Urothelium cell line (cell line): ENCODE measurements at regions not wholly inside any gene's neighbourhood (a gene's known extent, or its start where the extent isn't known, plus 50 kb on each side); places are given as distances from the start of the nearest gene placed in this dataset.
A peak's percentile ranks its signal among the peaks of the same experiment; 100 is the strongest.

Source experiments
- DNase-seq: peaks from one replicate; pipeline ENCODE4 v3.0.0; 2011; ENCODE audit warnings: low spot score, mixed read lengths
- FAIRE-seq: peaks from 2 replicates; lab custom pipeline; 2011; peaks lifted over from hg19 to GRCh38; lab: Jason Lieb, UNC

- no peak for DNase-seq
- no peak for FAIRE-seq
Observed at GRCh38 chr10:107647462-107647861, 483.0 kb upstream of the SORCS1 start.

DNA sequence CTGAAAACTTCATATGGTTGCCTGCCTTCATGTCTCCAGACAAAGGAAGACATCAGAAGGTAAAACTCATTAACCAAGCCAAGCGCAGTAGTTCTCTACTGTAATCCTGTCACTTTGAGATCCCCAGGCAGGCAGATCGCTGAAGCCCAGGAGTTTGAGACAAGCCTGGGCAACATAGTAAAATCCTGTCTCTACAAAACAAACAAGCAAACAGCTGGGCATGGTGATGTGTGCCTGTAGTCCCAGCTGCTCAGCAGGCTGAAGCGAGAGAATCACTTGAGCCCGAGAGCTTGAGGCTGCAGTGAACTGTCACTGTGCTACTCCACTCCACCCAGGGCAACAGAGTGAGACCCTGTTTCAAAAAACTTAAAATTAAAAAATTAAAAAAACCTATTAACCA lies 467.4 kb upstream of the SORCS1 start:
- DNase-seq = no peak
- FAIRE-seq = no peak

DNA sequence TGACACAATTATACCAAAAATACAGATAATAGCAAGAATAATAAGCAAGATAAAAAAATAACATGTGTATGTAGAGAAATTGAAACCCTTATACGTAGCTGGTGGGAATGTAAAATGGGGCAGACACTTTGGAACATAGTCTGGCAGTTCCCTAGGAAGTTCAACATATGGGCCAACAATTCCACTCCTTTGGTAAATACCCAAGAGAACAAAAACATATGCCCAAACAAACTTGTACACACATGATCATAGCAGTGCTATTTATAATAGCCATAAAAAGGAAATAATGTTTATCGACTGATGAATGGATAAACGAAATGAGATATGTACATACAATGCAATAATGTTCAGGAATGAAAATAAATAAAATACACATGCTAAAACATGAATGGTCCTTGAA lies 462.4 kb upstream of the SORCS1 start:
- FAIRE-seq (no peak), DNase-seq (no peak)

GRCh38 chr10:107623292-107623691 lies 458.8 kb upstream of the SORCS1 start:
- FAIRE-seq = no peak
- no peak for DNase-seq

DNA sequence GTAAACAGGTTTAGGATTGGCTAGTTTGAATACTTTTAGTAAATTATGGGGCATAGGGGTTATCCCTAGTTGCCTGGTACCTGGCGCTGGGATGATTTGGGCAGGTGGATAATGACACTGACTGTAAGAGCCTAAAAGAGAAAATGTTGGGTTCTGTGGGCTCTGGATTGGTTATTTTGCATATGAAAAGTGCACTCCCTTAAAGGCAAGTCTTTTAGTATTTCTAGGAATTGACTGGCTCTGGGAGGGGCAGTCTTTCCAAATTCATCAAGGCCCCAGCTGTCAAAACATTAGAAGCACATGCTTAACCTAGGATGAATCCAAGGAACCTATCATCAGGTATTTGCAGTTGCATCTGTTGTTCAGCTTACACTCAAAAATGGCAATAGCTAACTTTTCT lies 454.6 kb upstream of the SORCS1 start:
- FAIRE-seq (no peak), DNase-seq (no peak)

DNA sequence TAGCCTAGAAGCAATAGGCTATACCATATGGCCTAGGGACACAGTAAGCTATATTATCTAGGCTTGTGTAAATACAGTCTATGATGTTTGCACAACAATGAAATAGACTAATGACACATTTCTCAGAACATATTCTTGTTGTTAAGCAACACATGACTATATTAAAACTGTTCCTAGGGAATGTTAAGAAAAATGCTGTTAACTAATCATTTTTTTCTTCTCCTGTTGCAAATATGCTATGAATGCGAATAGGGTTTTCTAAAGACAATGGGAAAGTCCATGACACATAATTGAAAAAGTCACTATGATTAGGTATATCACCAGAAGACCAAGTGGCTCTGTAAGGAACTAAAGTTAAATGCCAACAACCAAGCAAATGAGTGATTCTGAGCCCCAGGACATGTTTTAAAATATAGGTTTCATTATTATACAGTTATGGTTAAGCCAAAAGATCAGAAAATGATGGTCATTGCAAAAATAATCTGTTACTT lies 454.0 kb upstream of the SORCS1 start:
- FAIRE-seq (no peak), DNase-seq (no peak)

GRCh38 chr10:107616463-107617410 lies 452.2 kb upstream of the SORCS1 start:
- FAIRE-seq = peak; percentile 48
- no peak for DNase-seq

DNA sequence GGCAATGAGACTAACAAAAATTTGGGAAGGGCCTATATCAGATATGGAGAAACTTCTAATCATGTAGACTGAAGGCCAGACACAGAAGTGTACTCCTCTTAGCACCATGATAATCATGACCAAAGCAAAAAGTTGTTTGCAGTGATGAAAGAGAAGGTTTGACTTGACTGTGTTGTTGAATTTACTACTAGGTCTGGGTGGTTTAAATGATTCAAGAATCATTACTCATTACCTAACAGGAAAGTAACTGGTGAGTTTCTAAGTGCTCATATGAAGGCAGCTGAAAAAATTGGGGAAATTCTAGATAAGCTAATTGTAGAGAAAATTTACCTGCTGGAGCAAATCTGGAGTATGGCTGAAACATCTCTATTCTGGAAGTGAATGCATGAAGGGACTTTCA lies 451.5 kb upstream of the SORCS1 start:
- DNase-seq (no peak), FAIRE-seq (no peak)

DNA sequence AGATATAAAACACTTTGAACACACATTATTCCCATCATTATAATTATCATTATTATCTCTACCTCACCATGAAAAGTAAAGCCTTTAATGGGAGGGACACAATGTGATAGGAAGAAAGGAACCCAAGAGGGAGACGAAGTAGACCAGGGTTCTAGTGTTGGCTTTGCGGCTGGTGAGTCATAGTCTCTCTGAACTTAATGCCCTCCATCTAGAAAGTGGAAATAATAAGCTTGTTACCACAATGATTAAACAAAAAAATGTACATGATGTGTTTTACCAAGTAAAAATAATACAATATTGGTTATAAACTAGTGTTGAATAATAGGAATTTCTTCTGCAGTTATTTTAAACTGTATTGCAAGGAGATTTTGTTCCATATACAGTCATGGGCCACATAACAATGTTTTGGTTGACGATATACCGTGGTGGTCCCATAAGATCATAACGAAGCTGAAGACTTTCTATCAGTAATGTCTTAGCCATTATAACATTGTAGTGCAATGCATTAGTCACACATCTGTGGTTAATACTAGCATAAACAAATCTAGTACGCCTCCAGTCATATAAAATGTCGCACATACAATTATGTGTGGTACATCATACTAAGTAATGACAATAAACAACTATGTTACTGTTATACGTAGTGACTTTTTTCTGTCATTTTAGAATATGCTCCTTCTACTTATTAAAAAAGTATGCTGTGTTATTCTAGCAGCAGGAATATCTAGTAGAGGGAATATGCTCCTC lies 450.6 kb upstream of the SORCS1 start:
- FAIRE-seq (no peak), DNase-seq (peak; percentile 13)

- no peak for DNase-seq
- FAIRE-seq = no peak
Observed at GRCh38 chr10:107611115-107611514, 446.6 kb upstream of the SORCS1 start.

DNA sequence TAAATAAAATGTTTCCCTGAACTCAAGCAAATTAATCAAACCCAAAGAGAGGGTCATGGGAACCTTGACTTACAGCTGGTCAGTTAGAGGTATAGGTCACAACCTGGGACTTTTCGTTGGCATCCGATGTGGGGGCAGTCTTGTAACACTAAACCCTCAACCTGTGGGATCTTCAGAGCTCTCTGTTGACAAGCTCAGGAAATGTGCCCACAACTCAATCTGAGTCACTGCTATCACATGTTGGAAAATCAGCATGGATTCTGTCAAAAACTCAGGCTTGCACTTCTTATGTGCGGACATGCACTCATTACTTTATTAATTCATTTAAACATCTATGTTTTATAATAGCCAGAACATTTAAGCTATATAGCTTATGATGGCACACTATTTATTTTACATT lies 424.6 kb upstream of the SORCS1 start:
- FAIRE-seq (no peak), DNase-seq (peak; percentile 12)

DNA sequence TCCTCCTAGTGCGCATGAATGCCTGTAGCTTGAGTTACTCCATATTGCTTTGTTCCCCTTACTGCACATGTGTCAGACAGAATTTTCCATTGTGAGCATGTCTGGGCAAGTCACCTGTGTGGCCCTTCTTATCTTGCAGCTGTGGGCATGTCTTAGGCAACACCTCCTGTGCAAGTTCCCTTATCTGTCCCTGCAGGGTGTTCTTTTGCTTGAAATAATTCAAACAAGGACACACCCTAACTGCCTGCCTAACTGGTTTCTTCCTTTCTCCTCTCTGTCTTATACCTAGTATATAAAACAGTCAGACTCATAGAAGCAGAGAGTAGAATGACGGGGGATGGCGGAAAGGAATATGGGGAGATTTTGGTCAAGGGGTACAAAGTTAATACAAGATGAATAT lies 421.1 kb upstream of the SORCS1 start:
- DNase-seq (no peak), FAIRE-seq (no peak)

DNA sequence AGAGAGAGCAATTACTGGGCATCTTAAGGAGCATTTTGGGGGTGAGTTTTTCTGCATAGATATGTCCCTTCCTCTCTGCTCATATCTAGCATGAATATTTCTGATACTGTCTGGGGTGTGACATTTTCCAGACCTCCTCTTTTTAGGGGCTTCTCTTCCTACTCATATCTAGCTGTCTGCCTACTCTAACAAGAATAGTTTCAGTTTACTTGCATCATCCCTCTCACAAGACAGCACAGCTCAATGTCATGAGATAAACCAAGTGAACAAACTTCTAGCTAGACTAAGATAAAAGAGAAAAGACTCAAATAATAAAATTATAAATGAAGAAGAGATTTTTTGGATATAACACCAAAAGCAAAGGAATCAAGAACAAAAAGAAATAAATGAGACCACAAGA lies 419.5 kb upstream of the SORCS1 start:
- no peak for FAIRE-seq

DNA sequence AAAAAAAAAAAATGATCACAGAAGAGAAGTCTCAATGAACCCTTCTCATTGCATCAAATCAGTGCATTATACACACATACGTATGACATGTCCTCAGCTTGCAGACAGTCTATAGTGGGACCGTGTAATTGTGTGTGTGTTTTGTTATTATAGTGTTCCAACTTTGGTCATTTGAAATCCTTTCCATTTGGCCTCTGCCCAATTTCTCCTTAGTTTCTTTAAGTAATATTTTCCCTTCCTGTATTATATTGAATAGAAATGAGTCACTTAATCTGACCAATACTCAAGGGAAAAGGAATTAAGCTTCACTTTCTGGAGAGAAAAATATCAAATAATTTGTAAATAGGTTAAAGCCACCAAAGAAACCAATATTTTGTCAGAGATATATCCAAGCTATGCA lies 415.5 kb upstream of the SORCS1 start:
- no peak for DNase-seq
- FAIRE-seq = no peak

More for the DNA sequence above, 419.5 kb upstream of the SORCS1 start:
- no peak for DNase-seq

DNA sequence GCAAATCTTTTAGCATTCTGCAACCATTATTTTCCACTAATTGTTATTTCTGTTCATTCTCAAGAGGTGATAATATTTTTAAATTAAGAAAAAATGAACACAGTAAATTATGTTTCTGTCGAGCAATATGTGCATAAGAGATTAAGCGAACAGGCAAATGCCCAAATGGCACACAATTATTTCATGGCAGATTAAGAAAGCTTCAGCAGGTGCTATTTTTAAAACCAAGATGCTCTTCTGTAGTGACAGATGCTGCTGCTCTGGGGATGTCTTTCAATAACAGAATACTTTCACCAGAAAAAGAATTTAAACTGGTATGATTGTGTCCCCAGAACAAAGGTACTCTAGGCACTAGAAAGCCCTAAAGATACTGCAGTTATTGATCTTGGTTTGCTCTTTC lies 412.7 kb upstream of the SORCS1 start:
- DNase-seq (no peak), FAIRE-seq (no peak)

DNA sequence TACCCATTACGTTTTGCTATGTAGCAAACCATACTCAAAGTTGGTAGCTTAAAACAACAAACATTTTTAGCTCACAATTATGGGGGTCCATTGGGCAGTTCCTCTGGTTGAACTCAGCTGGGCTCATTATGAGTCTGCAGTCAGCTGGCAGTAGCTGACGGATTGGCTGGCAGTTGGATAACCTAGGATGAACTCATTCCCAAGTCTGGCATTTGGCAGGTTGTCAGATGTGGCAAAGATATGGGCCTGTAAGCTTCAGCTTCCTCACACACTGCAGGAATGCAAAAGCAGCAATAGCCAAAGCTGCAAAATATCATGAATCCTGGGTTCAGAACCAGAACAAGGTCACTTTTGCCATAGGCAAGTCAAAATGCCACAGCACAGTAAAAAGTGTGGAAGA lies 412.2 kb upstream of the SORCS1 start:
- FAIRE-seq = no peak

GRCh38 chr10:107565014-107565413 lies 400.5 kb upstream of the SORCS1 start:
- no peak for FAIRE-seq
- no peak for DNase-seq

More for the DNA sequence above, 412.2 kb upstream of the SORCS1 start:
- DNase-seq = peak; percentile 4

- FAIRE-seq = no peak
- DNase-seq = no peak
Observed at GRCh38 chr10:107561136-107561650, 396.7 kb upstream of the SORCS1 start.

DNA sequence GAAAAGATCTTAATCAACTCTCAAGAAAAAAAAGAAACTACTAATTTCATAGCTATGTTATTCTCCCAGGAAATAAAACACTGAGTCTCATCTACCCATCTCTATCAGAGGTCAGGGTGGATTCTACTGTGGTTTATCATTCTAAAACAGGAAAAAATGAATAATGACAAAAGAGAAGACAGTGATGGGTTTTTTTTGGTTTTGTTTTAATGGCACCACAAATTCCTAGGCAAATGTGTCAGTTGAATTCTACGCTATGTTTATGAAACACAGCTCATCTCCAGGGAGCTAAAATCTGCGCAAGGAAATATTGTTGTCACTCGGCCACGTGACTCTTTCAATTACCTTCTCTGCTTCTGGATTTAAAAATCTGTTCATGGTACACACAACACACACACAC lies 393.4 kb upstream of the SORCS1 start:
- FAIRE-seq (no peak), DNase-seq (no peak)

DNA sequence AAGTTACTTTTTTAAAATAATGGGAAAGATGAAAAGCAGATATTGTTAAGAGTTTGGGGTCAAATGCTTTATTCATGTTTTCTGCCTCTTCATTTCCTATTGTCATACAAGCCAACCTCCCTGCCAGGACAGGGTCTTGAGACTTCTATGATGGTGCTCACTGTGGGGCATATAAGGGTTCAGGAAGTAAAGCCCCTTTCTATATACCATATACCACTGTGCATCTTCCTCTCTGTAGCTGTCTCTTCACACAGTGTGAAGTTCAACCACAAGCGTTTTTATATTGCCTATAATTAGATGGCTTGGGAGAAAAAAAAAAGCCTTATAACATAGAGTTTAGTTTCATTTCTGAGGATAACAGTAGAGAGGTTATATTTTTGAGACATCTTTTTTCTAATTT lies 389.8 kb upstream of the SORCS1 start:
- no peak for DNase-seq
- no peak for FAIRE-seq

DNA sequence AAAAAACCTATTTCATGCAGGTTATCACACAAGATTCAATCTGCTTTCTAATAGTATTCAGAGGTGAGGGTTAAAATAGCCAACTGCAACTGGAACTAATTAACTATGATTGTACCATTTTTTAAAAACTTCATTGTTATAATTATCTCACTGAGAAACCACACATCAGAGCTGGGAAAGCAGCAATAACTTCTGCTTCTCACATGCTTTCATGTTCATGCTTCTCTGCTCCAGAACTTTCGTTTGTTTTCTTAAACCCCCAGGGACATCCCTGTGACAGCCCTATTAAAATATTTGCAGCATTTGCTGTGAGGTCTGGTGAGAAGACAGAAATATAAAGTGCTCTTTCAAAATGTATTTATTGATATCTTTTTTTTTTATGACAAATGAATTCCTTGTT lies 389.0 kb upstream of the SORCS1 start:
- DNase-seq = no peak
- no peak for FAIRE-seq

GRCh38 chr10:107552963-107553362 lies 388.5 kb upstream of the SORCS1 start:
- no peak for DNase-seq
- FAIRE-seq = no peak
